Trophoblast cell (in vitro differentiated cells and primary cell): ENCODE measurements at regions not wholly inside any gene's neighbourhood (a gene's known extent, or its start where the extent isn't known, plus 50 kb on each side); places are given as distances from the start of the nearest gene placed in this dataset.

Source experiments
- DNase-seq, 2 donors: peaks; one replicate each; pipeline ENCODE4 v3.0.0-alpha.2; 2016
- H2AFZ ChIP-seq: 2 replicates; pipeline ENCODE4 v1.6.1; 2013; ENCODE audit warnings: low read length, moderate library complexity, mild to moderate bottlenecking; ENCODE audit not compliant: insufficient read depth, poor library complexity
- H2AK5ac ChIP-seq: 2 replicates; pipeline ENCODE4 v1.6.1; 2013; ENCODE audit warnings: mild to moderate bottlenecking, low read length
- H2BK120ac ChIP-seq: 2 replicates; pipeline ENCODE4 v1.6.1; 2013; ENCODE audit warnings: low read length, mild to moderate bottlenecking, moderate library complexity; ENCODE audit not compliant: insufficient read depth, poor library complexity
- H2BK12ac ChIP-seq: 2 replicates; pipeline ENCODE4 v1.6.1; 2013; ENCODE audit warnings: mild to moderate bottlenecking, low read length, moderate library complexity
- H2BK5ac ChIP-seq: 2 replicates; pipeline ENCODE4 v1.6.1; 2013; ENCODE audit warnings: low read length, low read depth, moderate library complexity, mild to moderate bottlenecking; ENCODE audit not compliant: poor library complexity
- H3K14ac ChIP-seq: 2 replicates; pipeline ENCODE4 v1.6.1; 2013; ENCODE audit warnings: mild to moderate bottlenecking, low read length
- H3K18ac ChIP-seq: 2 replicates; pipeline ENCODE4 v1.6.1; 2013; ENCODE audit warnings: mild to moderate bottlenecking, low read length
- H3K23ac ChIP-seq: 2 replicates; pipeline ENCODE4 v1.6.1; 2013; ENCODE audit warnings: low read length
- H3K27ac ChIP-seq: 2 replicates; pipeline ENCODE4 v1.5.1; 2013; ENCODE audit warnings: low read depth, mild to moderate bottlenecking, inconsistent platforms, low read length, moderate library complexity
- H3K27me3 ChIP-seq: 2 replicates; pipeline ENCODE4 v1.6.1; 2013; ENCODE audit warnings: inconsistent platforms, mild to moderate bottlenecking, low read length, moderate library complexity; ENCODE audit not compliant: insufficient read depth
- H3K36me3 ChIP-seq, 2 experiments: 1 replicate in 1 of 2; 2 replicates in 1 of 2; pipeline ENCODE4 v1.6.1; 2013; ENCODE audit warnings: low read length in 2 of 2, mild to moderate bottlenecking in 2 of 2, moderate library complexity in 1 of 2; ENCODE audit not compliant: insufficient read depth in 2 of 2, control insufficient read depth in 1 of 2
- H3K4ac ChIP-seq: 2 replicates; pipeline ENCODE4 v1.6.1; 2013; ENCODE audit warnings: low read depth, mild to moderate bottlenecking, low read length, moderate library complexity
- H3K4me1 ChIP-seq, 2 experiments: 1 replicate in 1 of 2; 2 replicates in 1 of 2; pipeline ENCODE4 v1.6.1; 2013; ENCODE audit warnings: low read length in 2 of 2, mild to moderate bottlenecking in 2 of 2, moderate library complexity in 1 of 2; ENCODE audit not compliant: insufficient read depth in 2 of 2, control insufficient read depth in 1 of 2
- H3K4me2 ChIP-seq: 2 replicates; pipeline ENCODE4 v1.6.1; 2013; ENCODE audit warnings: inconsistent platforms, mild to moderate bottlenecking, low read length, moderate library complexity
- H3K4me3 ChIP-seq: 2 replicates; pipeline ENCODE4 v1.5.1; 2013; ENCODE audit warnings: mild to moderate bottlenecking, low read depth, low read length, inconsistent platforms
- H3K79me1 ChIP-seq: one replicate; pipeline ENCODE4 v1.6.1; 2013; ENCODE audit warnings: low read length
- H3K79me2 ChIP-seq: 2 replicates; pipeline ENCODE4 v1.6.1; 2013; ENCODE audit warnings: low read length, mild to moderate bottlenecking; ENCODE audit not compliant: control insufficient read depth, insufficient read depth, poor library complexity
- H3K9ac ChIP-seq: 2 replicates; pipeline ENCODE4 v1.6.1; 2013; ENCODE audit warnings: mild to moderate bottlenecking, low read length
- H3K9me3 ChIP-seq: 2 replicates; pipeline ENCODE4 v1.6.1; 2013; ENCODE audit warnings: low read depth, mild to moderate bottlenecking, control low read depth, inconsistent platforms, low read length; ENCODE audit not compliant: insufficient read depth
- H4K12ac ChIP-seq: 2 replicates; pipeline ENCODE4 v1.6.1; 2013; ENCODE audit warnings: low read depth, mild to moderate bottlenecking, low read length, moderate library complexity
- H4K8ac ChIP-seq: 2 replicates; pipeline ENCODE4 v1.6.1; 2013; ENCODE audit warnings: low read depth, mild to moderate bottlenecking, low read length, moderate library complexity
- H4K91ac ChIP-seq: one replicate; pipeline ENCODE4 v1.6.1; 2013; ENCODE audit warnings: low read depth, mild to moderate bottlenecking, low read length, moderate library complexity
- WGBS: extraction: QIAGEN DNeasy Blood & Tissue Kit; methylation state at CpG from one replicate; pipeline ENCODE4 v1.1.7; 2013; ENCODE audit warnings: missing lambda C conversion rate; ENCODE audit not compliant: insufficient read length, insufficient coverage; ENCODE audit errors: extremely low coverage; 5-methylcytosine and 5-hydroxymethylcytosine counted together

DNA sequence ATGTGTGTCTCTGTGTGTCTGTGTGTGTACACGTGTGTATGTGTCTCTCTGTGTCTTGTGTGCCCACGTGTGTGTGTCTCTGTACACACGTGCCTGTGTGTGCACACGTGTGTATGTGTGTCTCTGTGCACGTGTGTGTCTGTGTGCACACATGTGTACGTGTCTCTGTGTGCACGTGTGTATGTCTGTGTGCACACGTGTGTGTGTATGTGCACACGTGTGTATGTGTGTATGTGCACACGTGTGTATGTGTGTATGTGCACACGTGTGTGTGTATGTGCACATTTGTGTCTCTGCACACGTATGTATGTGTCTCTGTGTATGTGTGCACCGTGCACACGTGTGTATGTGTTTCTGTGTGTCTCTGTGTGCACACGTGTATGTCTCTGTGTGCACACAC is 248.7 kb upstream of the SHH start:
- Histone ChIP-seq H3K9ac (no peak overlapping the region), H3K36me3 (no peaks in the 10 kb centered on the region), H2BK120ac (no peak overlapping the region), H3K23ac (no peak overlapping the region), H2AFZ (no peak overlapping the region), H3K14ac (no peak overlapping the region), H3K4me2 (no peak overlapping the region), H2BK5ac (no peak overlapping the region), H2AK5ac (no peak overlapping the region), H3K4ac (no peak overlapping the region), H4K91ac (no peak overlapping the region), H3K9me3 (peaks cover 34% of the 10 kb centered on the region), H3K18ac (no peak overlapping the region), H2BK12ac (no peak overlapping the region), H3K27ac (no peak overlapping the region), H3K4me3 (peak overlapping the region; percentile 3), H3K4me1 (peaks cover 4 to 7% of the 10 kb centered on the region in 2 experiments), H4K12ac (no peak overlapping the region), H3K27me3 (no peaks in the 10 kb centered on the region), H3K79me1 (no peaks in the 10 kb centered on the region), H4K8ac (no peak overlapping the region), H3K79me2 (no peaks in the 10 kb centered on the region)
- no CpG with 5 or more reads among the region's 15 CpGs for WGBS
- DNase-seq, result no peak

DNA sequence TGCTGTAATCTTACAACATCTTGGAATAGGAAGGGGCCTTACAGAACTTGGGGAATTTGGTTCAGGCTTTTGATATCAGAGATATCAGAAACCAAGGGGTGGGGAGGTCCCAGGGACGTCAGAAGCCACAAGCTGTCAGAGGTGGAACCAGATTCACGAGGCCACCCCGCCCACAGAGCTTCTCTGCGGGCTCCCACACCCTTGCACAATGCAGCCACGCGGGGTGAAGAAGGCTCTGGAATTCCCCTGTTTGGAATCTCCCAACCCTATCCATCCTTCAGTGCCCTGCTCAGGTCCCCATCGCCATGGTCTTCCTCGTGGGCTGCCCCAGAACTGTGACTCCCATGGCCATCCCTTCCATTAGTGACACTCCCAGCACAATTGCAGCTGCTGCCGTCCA is 247.1 kb upstream of the SHH start:
- no peak overlapping the region for H3K4me2 ChIP-seq
- no peak overlapping the region for H2AK5ac ChIP-seq
- H3K36me3 ChIP-seq, result no peaks in the 10 kb centered on the region
- no peak overlapping the region for H2AFZ ChIP-seq
- H3K4me3 ChIP-seq, result no peak overlapping the region
- peaks cover under 1% of the 10 kb centered on the region in 2 experiments for H3K4me1 ChIP-seq
- WGBS, result no CpG with 5 or more reads among the region's 9 CpGs
- no peak overlapping the region for H4K8ac ChIP-seq
- no peak overlapping the region for H2BK12ac ChIP-seq
- H2BK120ac ChIP-seq, result no peak overlapping the region
- no peak overlapping the region for H3K9ac ChIP-seq
- no peaks in the 10 kb centered on the region for H3K27me3 ChIP-seq
- no peaks in the 10 kb centered on the region for H3K79me1 ChIP-seq
- no peak overlapping the region for H2BK5ac ChIP-seq
- H3K4ac ChIP-seq, result no peak overlapping the region
- H4K91ac ChIP-seq, result no peak overlapping the region
- no peaks in the 10 kb centered on the region for H3K79me2 ChIP-seq
- no peak overlapping the region for H3K14ac ChIP-seq
- no peak overlapping the region for H3K23ac ChIP-seq
- no peak overlapping the region for H3K27ac ChIP-seq
- no peak overlapping the region for H4K12ac ChIP-seq
- DNase-seq, result no peak
- no peak overlapping the region for H3K18ac ChIP-seq
- peaks cover 35% of the 10 kb centered on the region for H3K9me3 ChIP-seq

DNA sequence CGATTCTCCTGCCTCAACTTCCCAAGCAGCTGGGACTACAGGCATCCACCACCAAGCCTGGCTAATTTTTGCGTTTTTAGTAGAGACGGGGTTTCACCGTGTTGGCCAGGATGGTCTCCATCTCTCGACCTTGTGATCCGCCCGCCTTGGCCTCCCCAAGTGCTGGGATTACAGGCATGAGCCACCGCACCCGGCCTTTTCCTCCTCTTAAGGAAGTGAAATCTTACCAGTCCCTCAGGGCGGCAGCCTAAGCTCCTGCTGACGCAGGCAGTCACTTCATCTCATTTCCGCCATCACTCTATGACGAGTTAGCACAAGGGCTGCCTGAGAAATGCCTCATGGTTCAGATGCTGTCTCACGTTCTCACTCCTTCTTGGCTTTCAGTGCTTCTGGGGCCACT is 246.0 kb upstream of the SHH start:
- no peaks in the 10 kb centered on the region for H3K4me1 ChIP-seq
- H3K4me2 ChIP-seq, result no peak overlapping the region
- H3K27ac ChIP-seq, result no peak overlapping the region
- no peaks in the 10 kb centered on the region for H3K27me3 ChIP-seq
- H3K14ac ChIP-seq, result no peak overlapping the region
- no CpG with 5 or more reads among the region's 14 CpGs for WGBS
- no peak overlapping the region for H3K18ac ChIP-seq
- no peak overlapping the region for H2AFZ ChIP-seq
- no peak overlapping the region for H3K23ac ChIP-seq
- no peak overlapping the region for H2BK5ac ChIP-seq
- no peaks in the 10 kb centered on the region for H3K79me2 ChIP-seq
- peaks cover 36% of the 10 kb centered on the region for H3K9me3 ChIP-seq
- H3K9ac ChIP-seq, result no peak overlapping the region
- H2BK12ac ChIP-seq, result no peak overlapping the region
- no peak overlapping the region for H4K91ac ChIP-seq
- DNase-seq, result no peak
- H2AK5ac ChIP-seq, result no peak overlapping the region
- no peak overlapping the region for H2BK120ac ChIP-seq
- H3K79me1 ChIP-seq, result no peaks in the 10 kb centered on the region
- H3K4me3 ChIP-seq, result no peak overlapping the region
- H3K36me3 ChIP-seq, result no peaks in the 10 kb centered on the region
- H4K8ac ChIP-seq, result no peak overlapping the region
- H3K4ac ChIP-seq, result no peak overlapping the region
- H4K12ac ChIP-seq, result no peak overlapping the region

DNA sequence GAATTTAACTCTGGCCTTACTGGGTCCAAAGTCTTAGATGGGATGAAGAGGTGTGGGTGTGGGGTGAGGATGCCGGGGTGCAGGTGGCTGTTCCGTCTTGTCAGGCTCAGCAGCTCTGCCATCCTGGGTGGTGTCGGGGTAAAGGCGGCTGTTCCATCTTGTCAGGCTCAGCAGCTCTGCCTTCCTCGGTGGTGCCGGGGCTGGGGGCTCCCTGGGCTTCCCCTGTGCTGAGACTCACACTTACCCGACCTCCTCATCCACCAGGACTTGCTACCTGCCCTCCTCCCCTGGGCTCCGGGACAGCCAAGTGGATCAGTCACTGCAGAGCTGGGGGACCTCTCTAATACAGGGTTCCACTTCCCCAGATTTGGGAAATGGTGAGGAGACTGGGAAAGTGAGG is 244.3 kb upstream of the SHH start:
- H3K9me3 ChIP-seq, result peaks cover 41% of the 10 kb centered on the region
- no peak overlapping the region for H3K27ac ChIP-seq
- H2BK120ac ChIP-seq, result no peak overlapping the region
- H3K18ac ChIP-seq, result no peak overlapping the region
- H3K79me1 ChIP-seq, result no peaks in the 10 kb centered on the region
- no peaks in the 10 kb centered on the region for H3K79me2 ChIP-seq
- H4K12ac ChIP-seq, result no peak overlapping the region
- no peak overlapping the region for H3K4me2 ChIP-seq
- H2AK5ac ChIP-seq, result no peak overlapping the region
- WGBS, result no CpG with 5 or more reads among the region's 8 CpGs
- H4K91ac ChIP-seq, result no peak overlapping the region
- no peaks in the 10 kb centered on the region for H3K27me3 ChIP-seq
- H3K36me3 ChIP-seq, result no peaks in the 10 kb centered on the region
- no peak overlapping the region for H3K9ac ChIP-seq
- no peak overlapping the region for H3K23ac ChIP-seq
- H3K4me1 ChIP-seq, result no peaks in the 10 kb centered on the region
- no peak overlapping the region for H2AFZ ChIP-seq
- H4K8ac ChIP-seq, result no peak overlapping the region
- H3K4me3 ChIP-seq, result no peak overlapping the region
- DNase-seq, result no peak
- H2BK12ac ChIP-seq, result no peak overlapping the region
- H2BK5ac ChIP-seq, result no peak overlapping the region
- no peak overlapping the region for H3K4ac ChIP-seq
- no peak overlapping the region for H3K14ac ChIP-seq
